ENCODE measurements at regions not wholly inside any gene's neighbourhood (a gene's known extent, or its start where the extent isn't known, plus 50 kb on each side); places are given as distances from the start of the nearest gene placed in this dataset.

DNA sequence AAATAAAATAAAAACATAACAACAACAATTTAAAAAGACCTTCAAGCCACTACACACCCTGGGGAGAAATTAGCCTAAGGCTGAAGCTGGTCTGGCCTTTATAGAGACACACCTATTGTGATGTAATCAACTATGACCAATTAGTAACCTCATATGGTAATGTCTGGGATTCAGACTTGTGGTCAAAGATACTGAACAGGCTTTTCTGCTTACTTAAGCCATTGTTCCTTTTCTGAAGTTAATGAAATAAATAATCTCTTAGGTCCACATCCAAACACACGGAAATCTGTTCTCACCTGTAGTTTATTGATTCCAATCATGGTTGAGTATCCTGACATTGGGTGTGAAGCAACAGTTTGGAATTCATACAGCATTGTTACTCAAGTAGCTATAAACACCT lies 152.5 kb downstream of the PLS3 start:
- TF ChIP-seq, protein P1, sequence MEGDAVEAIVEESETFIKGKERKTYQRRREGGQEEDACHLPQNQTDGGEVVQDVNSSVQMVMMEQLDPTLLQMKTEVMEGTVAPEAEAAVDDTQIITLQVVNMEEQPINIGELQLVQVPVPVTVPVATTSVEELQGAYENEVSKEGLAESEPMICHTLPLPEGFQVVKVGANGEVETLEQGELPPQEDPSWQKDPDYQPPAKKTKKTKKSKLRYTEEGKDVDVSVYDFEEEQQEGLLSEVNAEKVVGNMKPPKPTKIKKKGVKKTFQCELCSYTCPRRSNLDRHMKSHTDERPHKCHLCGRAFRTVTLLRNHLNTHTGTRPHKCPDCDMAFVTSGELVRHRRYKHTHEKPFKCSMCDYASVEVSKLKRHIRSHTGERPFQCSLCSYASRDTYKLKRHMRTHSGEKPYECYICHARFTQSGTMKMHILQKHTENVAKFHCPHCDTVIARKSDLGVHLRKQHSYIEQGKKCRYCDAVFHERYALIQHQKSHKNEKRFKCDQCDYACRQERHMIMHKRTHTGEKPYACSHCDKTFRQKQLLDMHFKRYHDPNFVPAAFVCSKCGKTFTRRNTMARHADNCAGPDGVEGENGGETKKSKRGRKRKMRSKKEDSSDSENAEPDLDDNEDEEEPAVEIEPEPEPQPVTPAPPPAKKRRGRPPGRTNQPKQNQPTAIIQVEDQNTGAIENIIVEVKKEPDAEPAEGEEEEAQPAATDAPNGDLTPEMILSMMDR (IDR thresholded peaks at IDR 0.05), result no peak
- TF ChIP-seq POLR2A (IDR thresholded peaks at IDR 0.05), result no peak
